ENCODE measurements at regions not wholly inside any gene's neighbourhood (a gene's known extent, or its start where the extent isn't known, plus 50 kb on each side); places are given as distances from the start of the nearest gene placed in this dataset.
A peak's percentile ranks its signal among the peaks of the same experiment; 100 is the strongest.

DNA sequence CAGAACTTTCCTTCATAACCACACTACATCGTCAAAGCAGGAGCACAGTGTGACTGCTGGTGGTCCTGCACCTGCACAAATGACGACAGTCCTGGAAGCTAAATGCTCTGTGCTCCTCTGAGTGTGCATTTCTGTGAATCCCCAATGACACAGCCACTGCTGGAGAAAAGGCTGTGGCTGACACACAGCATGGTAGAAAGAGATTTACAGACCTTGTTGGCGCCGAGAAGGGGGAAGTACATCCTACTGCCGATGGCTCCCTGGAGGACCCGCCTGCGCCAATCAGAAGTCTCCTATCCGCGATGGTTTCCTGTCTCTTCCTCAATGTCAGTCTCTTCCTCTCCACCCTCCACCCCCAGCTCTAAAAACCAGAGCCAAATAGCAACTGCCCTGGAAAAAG lies 115.4 kb upstream of the RAB4A start:
- Histone ChIP-seq H3K4me3 (no peak overlapping the region), H3K9me3 (no peaks in the 10 kb centered on the region), H3K27ac (no peak overlapping the region), H3K4me1 (peaks cover 5% of the 10 kb centered on the region), H3K27me3 (ENCODE audit: low read depth) (no peaks in the 10 kb centered on the region), H3K36me3 (no peaks in the 10 kb centered on the region)
- DNase-seq (no peak), ATAC-seq (peak in 1 of 2 donors; percentile 41)
- intact Hi-C loops (cut with DNase I) = no loop called here
- TF ChIP-seq, protein P1, sequence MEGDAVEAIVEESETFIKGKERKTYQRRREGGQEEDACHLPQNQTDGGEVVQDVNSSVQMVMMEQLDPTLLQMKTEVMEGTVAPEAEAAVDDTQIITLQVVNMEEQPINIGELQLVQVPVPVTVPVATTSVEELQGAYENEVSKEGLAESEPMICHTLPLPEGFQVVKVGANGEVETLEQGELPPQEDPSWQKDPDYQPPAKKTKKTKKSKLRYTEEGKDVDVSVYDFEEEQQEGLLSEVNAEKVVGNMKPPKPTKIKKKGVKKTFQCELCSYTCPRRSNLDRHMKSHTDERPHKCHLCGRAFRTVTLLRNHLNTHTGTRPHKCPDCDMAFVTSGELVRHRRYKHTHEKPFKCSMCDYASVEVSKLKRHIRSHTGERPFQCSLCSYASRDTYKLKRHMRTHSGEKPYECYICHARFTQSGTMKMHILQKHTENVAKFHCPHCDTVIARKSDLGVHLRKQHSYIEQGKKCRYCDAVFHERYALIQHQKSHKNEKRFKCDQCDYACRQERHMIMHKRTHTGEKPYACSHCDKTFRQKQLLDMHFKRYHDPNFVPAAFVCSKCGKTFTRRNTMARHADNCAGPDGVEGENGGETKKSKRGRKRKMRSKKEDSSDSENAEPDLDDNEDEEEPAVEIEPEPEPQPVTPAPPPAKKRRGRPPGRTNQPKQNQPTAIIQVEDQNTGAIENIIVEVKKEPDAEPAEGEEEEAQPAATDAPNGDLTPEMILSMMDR (IDR thresholded peaks at IDR 0.05) = no peak

DNA sequence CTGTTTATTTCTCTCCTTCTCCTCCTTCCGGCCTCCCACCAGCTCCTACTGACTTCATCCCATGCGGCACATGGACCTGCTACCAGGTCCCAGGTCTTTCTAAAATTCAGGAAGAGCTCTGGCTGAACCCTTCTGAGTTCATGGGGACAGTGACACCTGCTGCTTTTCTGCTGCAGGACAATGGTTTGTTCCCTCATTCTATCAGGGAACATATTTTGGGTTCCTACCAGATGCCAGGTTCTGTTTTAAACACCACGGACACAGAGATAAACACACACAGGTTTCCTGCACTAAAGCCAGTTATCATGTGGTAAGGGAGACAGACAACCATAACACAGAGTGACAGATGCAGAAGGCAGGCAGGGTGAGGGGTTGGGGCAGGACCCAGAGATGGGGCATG lies 114.0 kb upstream of the RAB4A start:
- TF ChIP-seq, protein P1 (IDR thresholded peaks at IDR 0.05) = peak; percentile 46
- Histone ChIP-seq H3K4me3 (no peak overlapping the region), H3K9me3 (no peaks in the 10 kb centered on the region), H3K4me1 (peaks cover 5% of the 10 kb centered on the region), H3K36me3 (no peaks in the 10 kb centered on the region), H3K27ac (no peak overlapping the region), H3K27me3 (ENCODE audit: low read depth) (no peaks in the 10 kb centered on the region)
- intact Hi-C loops (cut with DNase I) = no loop called here
- DNase-seq = no peak
- peak; percentile 59 to 82 for ATAC-seq

DNA sequence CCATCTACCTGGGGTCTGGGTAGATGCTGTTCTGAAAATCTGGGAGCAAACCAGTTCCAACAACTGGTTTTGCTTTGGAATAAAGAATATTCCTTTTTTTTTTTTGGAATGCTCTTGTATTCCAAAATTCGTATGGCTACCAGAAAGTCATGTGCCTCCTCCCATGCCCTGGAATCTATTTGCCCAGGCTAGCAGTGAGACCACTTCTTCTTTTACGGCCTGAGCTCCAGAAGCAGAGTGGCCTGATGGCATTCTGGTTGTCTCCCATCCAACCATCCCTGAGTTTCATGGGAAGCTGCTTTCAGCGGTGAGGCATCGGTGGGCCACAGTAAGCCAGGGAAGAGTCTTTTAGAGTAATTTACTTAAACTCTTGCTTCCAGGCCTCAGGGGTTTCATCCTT lies 113.4 kb upstream of the RAB4A start:
- Histone ChIP-seq H3K27me3 (ENCODE audit: low read depth) (no peaks in the 10 kb centered on the region), H3K4me3 (no peak overlapping the region), H3K9me3 (no peaks in the 10 kb centered on the region), H3K27ac (no peak overlapping the region), H3K36me3 (no peaks in the 10 kb centered on the region), H3K4me1 (peaks cover 5% of the 10 kb centered on the region)
- DNase-seq (no peak), ATAC-seq (no peak)
- TF ChIP-seq, protein P1 (IDR thresholded peaks at IDR 0.05) = no peak
- intact Hi-C loops (cut with DNase I) = no loop called here

DNA sequence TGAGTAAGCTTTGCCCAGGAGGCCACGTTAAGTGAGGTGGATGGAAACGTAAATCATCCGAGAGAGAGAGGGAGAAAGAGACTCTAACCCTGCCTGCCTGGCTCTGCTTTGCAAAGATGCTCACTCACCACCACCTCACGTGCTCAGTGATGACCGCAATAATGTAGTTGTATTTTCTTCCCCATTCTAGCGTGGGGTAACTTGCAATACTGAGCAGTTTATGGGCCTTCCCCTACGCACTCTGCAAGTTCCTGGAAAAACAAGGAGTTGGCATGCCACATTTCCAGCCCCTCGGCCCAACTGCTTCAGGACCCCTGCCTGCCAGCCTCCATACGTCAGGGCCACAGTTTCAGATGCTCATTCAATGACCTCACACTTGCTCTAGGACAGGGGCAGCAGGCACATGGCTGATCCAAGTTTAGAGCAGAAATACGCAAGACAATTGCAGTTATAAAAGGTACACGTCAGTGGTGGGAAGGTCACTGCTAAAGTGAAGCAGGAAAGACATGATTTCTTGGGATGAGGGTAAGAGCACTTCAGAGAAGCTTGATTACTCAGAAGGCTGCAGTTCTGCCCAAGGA lies 112.5 kb upstream of the RAB4A start:
- no peak overlapping the region for H3K27ac ChIP-seq
- intact Hi-C loops (cut with DNase I) = no loop called here
- no peaks in the 10 kb centered on the region for H3K9me3 ChIP-seq
- H3K36me3 ChIP-seq = no peaks in the 10 kb centered on the region
- no peak overlapping the region for H3K4me3 ChIP-seq
- peaks cover 5% of the 10 kb centered on the region for H3K4me1 ChIP-seq
- TF ChIP-seq, protein P1 (IDR thresholded peaks at IDR 0.05) = no peak
- ATAC-seq (peak; percentile 69 to 74), DNase-seq (peak; percentile 58)
- H3K27me3 ChIP-seq (ENCODE audit: low read depth) = no peaks in the 10 kb centered on the region

DNA sequence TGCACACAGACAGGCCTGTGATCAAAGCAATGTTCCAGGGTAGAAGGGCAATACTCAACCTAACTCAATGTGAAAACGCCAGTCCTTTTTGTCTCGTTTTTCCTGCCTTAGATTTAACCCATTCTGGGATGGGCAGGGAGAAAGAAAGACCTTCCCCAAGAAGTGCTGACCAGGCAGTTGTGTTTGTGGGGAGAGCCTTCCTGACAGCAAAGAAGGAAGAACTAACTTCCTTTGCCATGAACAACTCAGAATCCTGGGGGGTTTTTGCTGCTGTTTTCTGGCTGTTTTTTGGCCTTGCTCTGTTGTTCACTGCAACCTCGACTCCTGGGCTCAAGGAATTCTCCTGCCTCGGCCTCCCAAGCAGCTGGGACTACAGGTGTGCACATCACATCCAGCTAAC lies 112.0 kb upstream of the RAB4A start:
- Histone ChIP-seq H3K36me3 (no peaks in the 10 kb centered on the region), H3K4me3 (no peak overlapping the region), H3K9me3 (no peaks in the 10 kb centered on the region), H3K4me1 (peaks cover 5% of the 10 kb centered on the region), H3K27me3 (ENCODE audit: low read depth) (no peaks in the 10 kb centered on the region), H3K27ac (no peak overlapping the region)
- TF ChIP-seq, protein P1 (IDR thresholded peaks at IDR 0.05) = no peak
- DNase-seq (no peak), ATAC-seq (no peak)
- intact Hi-C loops (cut with DNase I) = no loop called here

Data from lower lobe of right lung (tissue), 2 donors.